CD4-positive, alpha-beta T cell treated with Interleukin-2 at 100 ng/mL for 4 hours (primary cell): ENCODE measurements at regions not wholly inside any gene's neighbourhood (a gene's known extent, or its start where the extent isn't known, plus 50 kb on each side); places are given as distances from the start of the nearest gene placed in this dataset.

Experiments used
- DNase-seq: peaks from one replicate; pipeline ENCODE4 v3.0.0-alpha.2; 2020; ENCODE audit warnings: low spot score

DNA sequence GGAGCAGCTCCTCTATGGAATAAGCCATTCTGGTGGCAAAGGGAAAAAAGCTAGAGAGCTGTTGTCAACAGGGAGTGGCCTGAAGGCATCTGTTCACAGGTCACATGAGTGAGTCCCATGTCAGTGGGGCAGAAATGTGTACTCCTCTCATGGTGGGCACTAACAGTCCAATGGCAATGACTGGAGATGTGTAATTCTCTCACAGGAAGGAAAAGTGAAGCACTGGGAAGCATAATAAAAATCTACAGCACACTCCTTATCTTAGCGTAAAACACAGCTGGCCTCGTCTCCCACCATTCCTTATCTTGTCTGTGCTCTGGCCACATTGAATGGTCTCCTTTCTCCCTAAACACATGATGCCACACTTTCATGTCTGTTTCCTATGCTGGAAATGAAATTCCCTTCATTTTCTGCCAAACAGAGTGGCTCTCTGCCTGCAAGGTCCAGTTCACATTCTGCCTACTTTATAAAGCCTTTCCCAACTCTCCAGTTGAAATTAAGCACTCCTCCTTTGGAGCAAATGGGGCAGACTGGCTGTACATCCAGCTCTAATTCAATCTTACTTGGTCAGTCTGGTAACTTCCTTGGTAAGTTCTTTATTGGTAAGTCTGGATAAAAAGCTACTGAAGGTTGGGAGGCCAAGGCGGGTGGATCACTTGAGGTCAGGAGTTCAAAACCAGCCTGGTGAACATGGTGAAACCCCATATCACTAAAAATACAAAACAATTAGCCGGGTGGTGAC lies 139.8 kb downstream of the RPL22L1 start:
- no peak for DNase-seq

DNA sequence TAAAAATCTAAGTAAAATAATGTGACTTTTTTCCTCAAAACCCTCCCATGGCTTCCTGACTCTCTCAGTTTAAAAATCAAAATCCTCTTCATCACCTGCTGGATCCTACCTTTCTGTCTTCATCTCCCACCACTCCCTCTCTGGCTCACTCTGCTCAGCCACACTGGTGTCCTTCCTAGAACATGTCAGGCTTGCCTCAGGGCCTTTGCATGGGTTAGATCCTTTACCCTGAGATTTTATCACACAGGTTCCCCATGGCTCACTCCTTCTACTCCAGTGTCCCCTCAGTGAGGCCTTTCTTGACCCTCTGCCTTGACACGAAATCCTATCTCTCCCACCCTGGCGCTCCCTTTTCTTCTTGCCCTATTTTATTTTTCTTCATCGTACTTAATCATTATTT lies 141.8 kb downstream of the RPL22L1 start:
- DNase-seq: no peak

DNA sequence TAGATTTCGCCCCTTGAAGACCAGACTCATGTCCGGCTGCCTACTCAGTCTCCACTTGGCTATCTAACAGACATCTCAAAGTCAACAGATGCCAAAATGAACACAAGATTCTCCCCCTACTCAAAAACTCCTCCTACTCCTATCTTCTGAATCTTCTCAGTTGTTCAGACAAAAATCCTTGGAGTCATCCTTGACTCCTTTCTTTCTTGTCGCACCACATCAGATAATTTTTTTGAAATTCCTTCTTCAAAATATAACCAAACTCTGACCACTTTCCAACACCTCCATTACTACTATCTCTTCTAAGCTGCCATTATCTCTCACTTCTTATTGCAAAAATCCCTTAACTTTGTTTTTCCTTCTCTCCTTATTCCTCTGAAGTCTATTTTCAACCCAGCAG lies 141.9 kb upstream of the SLC7A14 start:
- DNase-seq: no peak

DNA sequence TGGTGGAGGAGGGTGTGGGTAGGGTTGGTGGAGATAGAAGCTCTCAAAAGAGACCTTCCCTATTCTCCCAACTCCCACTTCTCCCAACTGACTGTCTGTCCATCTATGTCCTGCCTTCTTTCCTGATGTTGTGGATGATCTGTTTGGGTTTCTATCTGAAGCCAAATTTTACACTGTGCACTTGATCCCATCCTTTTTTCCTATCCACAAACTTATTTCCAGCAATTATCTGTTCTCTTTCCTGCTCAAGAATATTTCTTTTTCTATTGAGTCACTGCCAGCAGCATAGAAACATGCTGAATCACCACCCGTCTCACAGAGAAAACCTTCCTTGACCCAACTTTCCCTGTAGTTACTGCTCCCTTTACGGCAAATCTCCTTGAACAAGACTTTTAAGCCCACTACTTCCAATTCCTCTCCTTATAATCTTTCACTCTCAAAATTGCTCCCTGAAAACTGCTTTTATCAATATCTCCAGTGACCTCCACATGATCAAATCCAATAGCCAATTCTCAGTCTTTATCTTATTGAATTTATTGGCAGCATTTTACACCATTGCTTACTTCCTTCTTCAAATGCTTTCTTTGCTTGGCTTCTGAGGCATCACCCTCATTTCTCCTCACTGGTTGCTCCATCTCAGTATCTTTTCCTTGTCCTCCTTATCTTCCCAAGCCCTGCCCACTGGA lies 141.2 kb upstream of the SLC7A14 start:
- DNase-seq: no peak

DNA sequence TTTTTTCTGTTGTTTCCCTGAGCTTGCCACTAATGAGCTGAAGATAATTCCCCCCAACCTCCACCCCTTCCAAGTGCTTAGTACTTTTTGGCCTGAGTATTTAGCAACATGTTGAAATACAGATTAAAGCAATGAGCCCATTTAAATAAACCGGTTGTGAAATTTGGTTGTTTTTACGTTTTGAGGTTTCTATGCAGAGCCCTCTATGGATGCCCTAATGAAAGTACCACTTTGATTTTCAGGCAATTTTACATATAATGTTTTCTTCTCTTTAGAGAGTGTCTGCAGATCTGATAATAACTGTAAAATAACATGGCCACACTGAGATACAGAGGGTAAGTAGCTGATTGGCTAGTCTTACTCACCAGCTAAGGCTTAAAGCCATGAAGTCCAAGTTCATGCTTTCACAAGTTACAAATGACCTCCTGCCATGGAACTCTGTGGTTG lies 139.4 kb upstream of the SLC7A14 start:
- DNase-seq: no peak

DNA sequence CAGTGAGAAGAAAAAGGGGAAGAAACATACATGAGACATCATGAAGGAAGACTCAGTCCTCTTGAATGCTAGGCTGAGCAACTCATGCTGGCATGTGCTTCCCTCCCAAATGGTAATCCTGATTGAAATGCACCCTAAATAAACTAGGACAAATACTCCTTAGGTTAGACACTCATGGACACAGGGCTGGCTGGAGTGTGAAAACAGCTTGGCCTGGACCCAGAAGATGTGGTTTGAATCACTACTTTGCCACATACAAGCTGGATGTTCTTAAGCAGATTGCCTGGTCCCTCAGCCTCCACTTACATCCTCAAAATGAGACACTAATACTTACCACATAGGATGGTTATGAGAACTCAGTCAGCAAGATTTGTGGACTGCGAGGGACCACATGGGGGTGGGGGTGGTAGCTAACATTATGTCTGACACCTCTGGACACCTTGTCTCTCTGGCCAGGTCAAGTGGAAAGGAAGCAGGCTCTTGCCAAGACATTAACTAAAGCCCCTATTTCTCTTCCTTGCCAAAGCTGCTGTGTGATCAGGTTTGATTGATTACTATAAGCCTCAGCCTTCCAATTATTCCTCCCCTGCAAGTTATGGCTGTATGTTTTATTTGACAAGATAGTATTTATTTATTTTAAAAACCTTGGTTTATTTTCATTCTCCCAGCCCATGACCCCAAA lies 138.9 kb upstream of the SLC7A14 start:
- no peak for DNase-seq

DNA sequence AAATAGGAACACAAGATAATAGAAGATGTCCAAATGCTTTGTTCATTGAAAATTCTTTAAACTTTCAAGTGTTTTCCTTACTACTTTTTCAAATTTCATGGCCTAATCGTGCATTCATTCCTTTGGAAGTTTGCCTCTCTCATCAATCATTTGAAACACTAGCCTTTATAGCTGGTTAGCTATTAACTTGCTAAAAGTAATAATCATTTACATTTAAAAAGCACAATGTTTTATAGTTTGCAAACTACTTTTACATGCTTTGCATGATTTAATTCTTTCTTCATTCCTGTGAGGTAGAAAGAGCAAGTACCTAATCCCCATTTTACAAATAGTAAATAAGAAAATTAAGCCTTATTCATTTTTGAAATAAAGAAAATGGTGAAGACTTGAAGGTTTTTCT lies 137.4 kb upstream of the SLC7A14 start:
- DNase-seq: no peak

DNA sequence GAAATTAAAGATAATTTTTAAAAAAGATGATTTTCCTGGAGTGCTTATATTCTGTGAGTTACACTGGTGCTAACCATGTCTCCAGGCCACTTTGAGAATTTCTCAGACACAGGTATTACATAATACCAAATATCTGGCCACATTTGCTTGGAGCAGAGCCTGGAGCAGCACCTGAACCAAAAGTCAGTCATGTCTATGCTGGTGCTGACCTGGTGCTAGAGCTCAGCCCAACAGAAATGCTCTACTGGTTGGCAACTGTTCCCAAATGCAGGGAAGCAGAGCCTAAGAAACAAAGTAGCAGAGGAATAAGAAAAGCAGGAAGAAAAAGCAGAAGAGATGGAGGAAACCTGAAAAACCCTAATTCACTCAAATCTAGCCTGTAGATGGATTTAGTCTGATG lies 135.7 kb upstream of the SLC7A14 start:
- no peak for DNase-seq

DNA sequence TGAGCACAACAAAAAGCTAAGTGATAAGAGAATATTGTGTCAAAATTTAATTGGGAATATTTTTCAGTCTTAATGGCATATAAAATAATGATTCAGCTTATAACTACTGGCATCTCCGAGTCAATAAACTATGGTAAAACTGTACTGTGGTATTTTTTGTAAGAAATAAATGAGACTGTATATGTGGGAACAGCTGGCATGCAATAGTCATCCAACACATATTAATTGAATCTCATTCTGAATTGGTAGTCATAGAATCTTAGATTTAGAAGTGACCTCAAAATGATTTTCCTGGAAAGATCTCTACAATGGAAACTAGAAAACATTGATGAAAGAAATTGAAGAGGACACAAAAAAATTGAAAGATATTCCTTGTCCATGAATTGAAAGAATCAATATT lies 133.4 kb upstream of the SLC7A14 start:
- DNase-seq: no peak

DNA sequence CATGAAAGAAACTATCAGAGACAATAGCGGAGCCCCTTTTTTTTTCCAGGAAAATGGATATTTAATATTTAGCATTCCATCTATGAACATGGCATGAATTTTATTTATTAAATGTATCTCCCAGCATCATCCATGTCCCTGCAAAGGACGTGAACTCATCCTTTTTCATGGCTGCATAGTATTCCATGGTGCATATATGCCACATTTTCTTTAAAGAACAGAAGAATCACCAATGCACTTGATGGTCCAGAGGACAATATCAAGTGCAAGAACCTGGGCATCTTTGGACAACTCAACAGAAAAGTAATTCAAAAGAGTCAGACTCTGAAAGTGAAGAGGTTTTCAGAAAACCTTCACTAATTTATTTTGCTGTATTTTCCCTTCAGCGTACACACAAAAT lies 133.0 kb upstream of the SLC7A14 start:
- DNase-seq: no peak

DNA sequence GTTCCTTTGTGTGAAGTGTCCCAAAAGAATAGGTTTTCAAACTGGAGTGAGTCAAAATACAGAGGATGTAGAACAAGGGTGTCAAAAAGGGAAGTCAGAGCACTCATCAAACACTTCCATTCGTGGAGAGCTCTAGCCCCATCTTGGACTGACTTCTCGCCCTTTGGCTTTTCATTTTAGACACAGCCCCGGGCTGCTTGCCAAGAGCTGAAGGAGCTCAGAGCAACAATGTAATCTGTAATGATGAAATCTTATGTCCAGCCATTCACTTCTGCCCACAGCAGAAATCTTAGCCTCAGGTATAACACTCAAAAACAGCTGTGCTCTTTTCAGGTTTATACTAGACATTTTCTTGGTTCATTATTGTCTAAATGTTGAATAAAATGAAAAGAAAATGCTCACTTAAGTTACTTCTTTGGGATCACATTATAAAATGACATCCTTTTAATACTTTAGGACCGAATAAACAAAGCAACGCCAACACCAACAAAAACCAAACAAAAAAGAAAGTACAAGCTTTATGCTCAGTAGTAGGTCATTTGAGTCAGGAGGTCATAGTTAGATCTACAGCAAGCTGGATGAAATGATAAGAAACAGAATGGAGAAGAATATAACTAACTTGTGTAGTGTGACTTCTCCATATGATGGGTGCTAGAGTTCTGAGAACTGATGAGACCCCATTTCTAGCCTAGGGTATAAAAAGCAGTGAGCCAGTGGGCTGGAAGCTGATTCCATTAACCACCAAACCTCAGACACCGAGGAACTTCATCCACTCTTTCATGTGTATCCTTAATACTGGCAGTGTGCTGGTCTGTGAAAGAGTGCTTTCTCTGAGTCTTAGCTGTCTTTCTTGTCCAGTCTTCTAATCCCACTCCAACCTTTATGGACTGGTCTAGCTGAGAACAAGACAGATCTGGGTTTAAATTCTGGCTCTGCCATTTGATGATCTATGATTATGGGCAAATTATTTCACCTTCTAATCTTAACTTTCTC lies 131.8 kb upstream of the SLC7A14 start:
- DNase-seq: no peak

DNA sequence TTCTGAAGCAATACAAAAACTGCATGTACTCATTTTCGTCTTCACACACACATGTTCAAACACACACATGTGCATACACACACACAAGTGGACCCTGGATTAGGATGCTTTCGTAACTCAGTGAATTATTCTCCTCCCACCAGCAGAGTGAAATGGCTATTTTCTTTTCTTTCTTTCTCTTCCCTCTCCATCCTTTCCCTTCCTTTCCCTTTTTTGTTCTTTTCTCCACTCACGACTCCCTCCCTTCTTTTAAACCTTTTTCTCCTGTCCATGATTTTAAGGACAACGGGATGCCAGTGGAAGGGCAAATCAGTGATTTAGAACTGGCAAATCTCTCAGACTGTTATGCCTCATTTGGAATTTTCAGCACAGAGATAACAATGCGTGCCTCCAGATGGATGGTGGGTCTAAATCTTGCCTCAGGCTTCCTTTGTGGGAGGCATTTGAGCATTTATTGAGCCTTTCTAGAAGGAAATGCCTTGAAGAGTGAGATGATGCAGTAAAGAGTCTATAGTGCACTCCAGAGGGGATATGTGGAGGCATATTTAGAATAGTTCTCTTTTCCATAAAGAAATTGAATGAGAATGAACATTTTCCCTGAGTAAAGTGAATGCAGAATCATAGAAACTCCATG lies 130.4 kb upstream of the SLC7A14 start:
- DNase-seq: no peak

DNA sequence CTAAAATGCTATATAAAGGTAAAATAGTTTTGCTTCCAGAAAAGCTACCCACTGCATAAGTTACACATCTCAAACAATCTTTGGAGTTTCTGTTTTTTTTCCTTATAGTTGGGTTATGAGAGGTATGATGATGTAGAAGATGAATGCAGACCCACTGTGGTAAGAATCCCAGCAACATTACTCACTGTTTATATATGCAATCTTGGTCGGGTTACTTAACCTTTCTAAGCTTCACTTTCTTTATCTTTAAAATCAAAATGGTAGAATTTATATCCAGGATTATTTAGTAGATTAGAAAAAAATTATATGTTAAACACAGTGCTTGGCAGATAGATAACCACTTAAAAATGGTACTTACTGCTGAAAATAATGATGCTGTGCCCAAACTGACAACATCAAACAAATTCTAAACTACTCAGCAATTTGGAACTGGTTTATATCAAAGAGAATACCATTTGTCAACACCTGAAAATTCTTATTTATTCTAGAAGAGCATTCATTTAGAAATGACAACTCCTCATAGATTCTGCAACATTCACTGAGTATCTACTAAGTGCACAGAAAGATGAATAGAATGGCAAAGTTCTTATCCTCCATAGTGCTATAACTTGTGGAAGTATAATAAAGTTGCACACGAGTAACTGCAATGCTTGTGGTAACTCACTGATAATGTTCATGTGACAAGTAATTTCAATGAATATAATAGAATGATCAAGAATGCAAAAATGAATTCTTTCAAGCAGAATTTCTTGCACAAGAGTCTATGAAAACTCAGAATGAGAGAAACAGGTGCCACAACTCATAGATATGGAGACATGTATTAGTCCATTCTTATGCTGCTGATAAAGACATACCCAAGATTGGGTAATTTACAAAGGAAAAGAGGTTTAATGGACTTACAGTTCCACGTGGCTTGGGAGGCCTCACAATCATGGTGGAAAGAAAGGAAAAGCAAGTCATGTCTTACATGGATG lies 129.0 kb upstream of the SLC7A14 start:
- DNase-seq: no peak

DNA sequence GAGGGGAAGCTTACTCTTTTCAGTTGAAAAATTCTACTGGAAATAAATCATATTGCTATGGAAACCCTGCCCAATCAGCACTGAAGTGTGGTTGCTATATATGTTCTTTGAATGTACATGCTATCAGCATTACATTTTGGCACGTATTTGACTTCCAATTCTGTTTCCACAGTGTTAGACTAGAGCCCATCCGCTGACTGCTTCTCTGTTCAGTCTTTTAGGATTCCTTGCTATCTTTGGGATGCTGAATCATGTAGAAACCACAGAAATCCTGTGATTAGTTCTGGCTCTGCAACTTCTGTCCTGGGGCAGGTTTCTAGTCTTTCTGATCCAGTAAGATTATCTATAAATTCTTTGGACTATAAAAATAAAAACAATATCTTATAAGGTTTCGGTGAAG lies 128.2 kb upstream of the SLC7A14 start:
- no peak for DNase-seq

DNA sequence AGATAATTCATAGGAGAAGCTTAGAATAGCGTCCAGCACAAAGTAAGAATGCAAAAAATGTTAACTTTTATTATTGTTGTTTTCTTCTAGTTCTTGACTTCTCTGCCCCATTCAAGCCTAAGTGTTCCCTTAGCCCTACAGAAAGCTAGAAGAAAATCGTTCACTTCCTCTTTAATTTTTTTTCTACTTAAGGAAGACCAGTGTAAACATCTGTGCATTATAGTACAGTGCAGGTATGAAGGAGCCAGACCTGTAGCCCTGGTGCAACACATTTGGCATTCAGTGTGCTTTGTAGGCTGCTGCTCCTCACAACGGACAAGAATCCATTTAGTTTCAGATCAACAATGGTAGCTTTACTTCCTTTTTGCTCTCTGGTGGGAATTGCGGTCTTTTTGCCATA lies 127.8 kb upstream of the SLC7A14 start:
- DNase-seq: no peak

DNA sequence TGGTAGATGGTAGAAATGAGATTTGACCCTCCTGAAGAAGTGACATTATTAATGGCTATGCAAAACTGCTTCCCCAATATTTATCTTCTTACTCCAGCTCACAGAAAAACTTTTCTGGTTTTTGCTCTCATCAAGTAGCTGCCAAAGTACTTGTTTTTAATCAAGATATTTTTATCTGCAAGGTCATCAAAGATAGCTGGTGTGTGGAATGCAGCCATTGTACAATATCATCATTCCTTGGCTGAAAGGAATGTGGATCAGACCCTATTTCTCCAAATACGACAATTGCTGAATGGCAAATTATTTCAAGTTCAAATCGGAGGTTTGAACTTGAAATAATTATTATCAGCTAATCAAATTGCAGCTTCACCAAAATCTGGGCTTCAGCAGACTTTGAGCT lies 126.9 kb upstream of the SLC7A14 start:
- DNase-seq: no peak

DNA sequence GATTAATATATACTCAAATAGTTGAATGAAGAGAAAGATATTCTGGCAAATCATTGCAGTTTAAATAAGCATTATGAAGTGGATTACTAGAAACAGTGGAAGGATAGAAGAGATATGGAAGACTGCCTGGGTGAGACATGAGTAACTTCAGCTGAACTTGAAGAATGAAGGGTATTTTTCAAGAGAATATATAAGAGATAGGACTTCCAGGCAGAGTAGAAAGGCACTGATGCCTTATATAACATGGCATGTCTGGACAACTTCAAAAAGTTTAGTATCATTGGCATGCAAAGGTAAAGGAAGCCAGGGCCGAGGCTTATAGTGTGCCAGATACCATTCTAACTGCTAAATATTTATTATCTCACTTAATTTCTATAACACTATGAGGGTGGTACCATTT lies 126.5 kb upstream of the SLC7A14 start:
- DNase-seq: no peak

DNA sequence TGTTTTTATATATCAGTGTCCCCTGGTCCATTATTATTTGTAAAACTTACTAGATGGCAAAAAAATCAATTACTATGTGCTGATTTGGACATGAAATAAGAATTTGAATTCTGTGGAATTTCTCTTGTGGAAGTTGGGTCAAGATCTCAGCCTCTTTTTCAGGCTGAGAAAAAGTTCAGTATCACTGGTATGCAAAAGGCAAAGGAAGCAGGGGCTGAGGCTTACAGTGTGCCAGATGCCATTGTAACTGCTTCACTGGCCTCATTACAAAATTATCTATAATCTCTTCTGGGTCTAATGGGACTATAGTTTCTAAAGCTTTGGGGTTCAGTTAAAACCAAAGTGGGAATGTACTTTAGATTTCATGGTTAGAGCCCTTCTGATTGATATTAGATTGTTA lies 125.9 kb upstream of the SLC7A14 start:
- no peak for DNase-seq

DNA sequence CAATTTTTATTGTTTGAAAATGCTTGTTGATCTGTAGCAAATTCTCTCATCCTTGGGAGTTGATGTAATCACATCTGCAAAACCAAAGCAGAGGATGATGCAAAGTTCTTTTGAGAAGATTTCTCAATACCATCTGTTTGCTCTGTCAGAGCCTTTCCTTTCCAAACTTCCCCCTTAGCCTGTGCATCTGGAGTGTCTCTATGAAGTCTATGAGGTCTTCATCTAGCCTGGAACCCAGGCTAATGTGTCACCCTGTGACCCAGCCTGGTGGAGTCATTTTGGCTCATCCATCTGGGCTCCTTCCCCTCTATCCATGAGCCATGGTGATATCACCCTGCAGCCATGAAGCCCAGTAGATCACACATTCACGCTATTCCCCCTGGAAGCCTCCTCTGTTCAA lies 123.2 kb upstream of the SLC7A14 start:
- DNase-seq: no peak

DNA sequence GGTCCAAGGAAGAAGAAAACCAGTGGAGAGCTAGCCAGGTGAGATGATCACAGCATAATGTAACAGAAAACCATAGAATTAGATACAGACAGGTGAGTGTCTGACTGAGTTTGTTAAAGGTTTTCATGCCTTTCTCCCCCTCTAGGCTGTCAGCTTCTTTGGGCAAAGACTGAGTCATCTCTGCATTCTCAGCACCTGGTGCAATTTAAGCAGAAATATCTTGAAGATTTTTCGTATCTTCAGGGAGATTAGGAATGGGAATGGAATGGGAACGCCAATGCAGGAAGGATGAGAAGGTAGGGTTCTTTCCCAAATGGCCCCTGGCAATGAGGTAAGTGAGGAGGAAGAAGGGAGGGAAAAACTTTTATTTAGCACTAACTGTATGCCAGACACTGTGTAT lies 122.0 kb upstream of the SLC7A14 start:
- DNase-seq: no peak
